Uterus (tissue), 3 donors: ENCODE measurements at regions not wholly inside any gene's neighbourhood (a gene's known extent, or its start where the extent isn't known, plus 50 kb on each side); places are given as distances from the start of the nearest gene placed in this dataset.

Source experiments
- DNase-seq, 2 donors: peaks; one replicate each; pipeline ENCODE4 v3.0.0-alpha.2; 2019 to 2020
- H3K27ac ChIP-seq, 2 donors: fragments of 200-600 bp; sonication (generic); 1 replicate in 1 of 2; 2 replicates in 1 of 2; pipeline ENCODE4 v1.5.1; 2016 to 2018
- H3K27me3 ChIP-seq, 2 donors: fragments of 200-600 bp; sonication (generic); one replicate each; pipeline ENCODE4 v1.5.1; 2018 to 2019; ENCODE audit warnings: control low read depth in 1 of 2
- H3K36me3 ChIP-seq, 2 donors: fragments of 200-600 bp; sonication (generic); one replicate each; pipeline ENCODE4 v1.5.1; 2019; ENCODE audit warnings: control low read depth in 1 of 2
- H3K4me1 ChIP-seq, 2 donors: fragments of 200-600 bp; sonication (generic); one replicate each; pipeline ENCODE4 v1.5.1; 2018 to 2019; ENCODE audit warnings: control low read depth in 1 of 2
- H3K4me3 ChIP-seq, 2 donors: fragments of 200-600 bp; sonication (generic); 1 replicate in 1 of 2; 2 replicates in 1 of 2; pipeline ENCODE4 v1.5.1; 2018 to 2019; ENCODE audit warnings: mild to moderate bottlenecking in 1 of 2
- H3K9me3 ChIP-seq, 2 donors: fragments of 200-600 bp; sonication (generic); one replicate each; pipeline ENCODE4 v1.5.1; 2019; ENCODE audit warnings: control low read depth in 1 of 2
- CTCF ChIP-seq, 4 experiments: fragments of 200-600 bp in 2 of 4; fragments of 450-650 bp in 2 of 4; sonication (generic) in 2 of 4; IDR thresholded peaks; one replicate each; pipeline ENCODE4 v1.5.1; 2016 to 2019; ENCODE audit warnings: antibody characterized with exemption in 4 of 4, mild to moderate bottlenecking in 2 of 4, moderate library complexity in 1 of 4
- POLR2A ChIP-seq, 2 donors: fragments of 450-650 bp; IDR thresholded peaks; one replicate each; pipeline ENCODE4 v1.6.1; 2016; ENCODE audit warnings: antibody characterized with exemption in 2 of 2, mild to moderate bottlenecking in 1 of 2, moderate library complexity in 1 of 2
- intact Hi-C: fragments of 100-400 bp; cut with DNase I; formaldehyde crosslinking; loops from one replicate; pipeline ENCODE4 v1.15.1; 2023; ENCODE audit warnings: low total_unique reads
- donor health status: DM: yes; HTN: yes; CAD: no.

- Histone ChIP-seq H3K4me3 (no peak overlapping the region), H3K4me1 (no peaks in the 10 kb centered on the region), H3K9me3 (no peaks in the 10 kb centered on the region), H3K27me3 (no peaks in the 10 kb centered on the region), H3K36me3 (no peaks in the 10 kb centered on the region), H3K27ac (no peak overlapping the region)
- no peak for DNase-seq
- intact Hi-C loops, result no loop called here
- TF ChIP-seq POLR2A (IDR thresholded peaks at IDR 0.05) (no peak), CTCF (IDR thresholded peaks at IDR 0.05) (no peak)
Measured at GRCh38 chr9:22395687-22396141, 50.9 kb upstream of the DMRTA1 start.
